SH-SY5Y (cell line): ENCODE measurements at regions not wholly inside any gene's neighbourhood (a gene's known extent, or its start where the extent isn't known, plus 50 kb on each side); places are given as distances from the start of the nearest gene placed in this dataset.

Source experiments
- GATA2 ChIP-seq: IDR thresholded peaks from 2 replicates; pipeline ENCODE4 v1.6.1; 2011; ENCODE audit warnings: mild to moderate bottlenecking, low read depth, low read length
- GATA3 ChIP-seq: IDR thresholded peaks from 2 replicates; pipeline ENCODE4 v1.6.1; 2011; ENCODE audit warnings: low read depth, mild to moderate bottlenecking, low read length, moderate library complexity

GRCh38 chrX:25573631-25574030 lies 557.9 kb upstream of the ARX start:
- no peak for TF ChIP-seq GATA2
- no peak for TF ChIP-seq GATA3

- TF ChIP-seq GATA2, result no peak
- TF ChIP-seq GATA3, result no peak
Measured at GRCh38 chrX:25596921-25597320, 541.2 kb upstream of the MAGEB18 start.

- TF ChIP-seq GATA2 (no peak), GATA3 (no peak)
Measured at GRCh38 chrX:25597551-25597950, 540.6 kb upstream of the MAGEB18 start.

- TF ChIP-seq GATA3, result no peak
- no peak for TF ChIP-seq GATA2
Measured at GRCh38 chrX:25599061-25599460, 539.1 kb upstream of the MAGEB18 start.

- TF ChIP-seq GATA3 (no peak), GATA2 (no peak)
Measured at GRCh38 chrX:25600776-25601175, 537.4 kb upstream of the MAGEB18 start.

GRCh38 chrX:25601323-25601722 lies 536.8 kb upstream of the MAGEB18 start:
- no peak for TF ChIP-seq GATA3
- no peak for TF ChIP-seq GATA2

GRCh38 chrX:25618248-25618647 lies 519.9 kb upstream of the MAGEB18 start:
- no peak for TF ChIP-seq GATA3
- no peak for TF ChIP-seq GATA2

- TF ChIP-seq GATA3 (no peak), GATA2 (no peak)
Measured at GRCh38 chrX:25640276-25640675, 497.9 kb upstream of the MAGEB18 start.

- no peak for TF ChIP-seq GATA2
- TF ChIP-seq GATA3, result no peak
Measured at GRCh38 chrX:25646156-25646555, 492.0 kb upstream of the MAGEB18 start.

- TF ChIP-seq GATA2, result no peak
- no peak for TF ChIP-seq GATA3
Measured at GRCh38 chrX:25648790-25649189, 489.4 kb upstream of the MAGEB18 start.

GRCh38 chrX:25650216-25650820 lies 487.8 kb upstream of the MAGEB18 start:
- TF ChIP-seq GATA3 (no peak), GATA2 (no peak)

GRCh38 chrX:25659317-25659716 lies 478.8 kb upstream of the MAGEB18 start:
- no peak for TF ChIP-seq GATA2

GRCh38 chrX:25663701-25664100 lies 474.4 kb upstream of the MAGEB18 start:
- TF ChIP-seq GATA3 (no peak), GATA2 (no peak)

- no peak for TF ChIP-seq GATA3
- no peak for TF ChIP-seq GATA2
Measured at GRCh38 chrX:25665431-25665830, 472.7 kb upstream of the MAGEB18 start.

GRCh38 chrX:25667681-25668080 lies 470.5 kb upstream of the MAGEB18 start:
- TF ChIP-seq GATA3 (no peak), GATA2 (no peak)

- TF ChIP-seq GATA3, result no peak
- no peak for TF ChIP-seq GATA2
Measured at GRCh38 chrX:25674776-25675175, 463.4 kb upstream of the MAGEB18 start.
